ENCODE measurements at regions not wholly inside any gene's neighbourhood (a gene's known extent, or its start where the extent isn't known, plus 50 kb on each side); places are given as distances from the start of the nearest gene placed in this dataset.

DNA sequence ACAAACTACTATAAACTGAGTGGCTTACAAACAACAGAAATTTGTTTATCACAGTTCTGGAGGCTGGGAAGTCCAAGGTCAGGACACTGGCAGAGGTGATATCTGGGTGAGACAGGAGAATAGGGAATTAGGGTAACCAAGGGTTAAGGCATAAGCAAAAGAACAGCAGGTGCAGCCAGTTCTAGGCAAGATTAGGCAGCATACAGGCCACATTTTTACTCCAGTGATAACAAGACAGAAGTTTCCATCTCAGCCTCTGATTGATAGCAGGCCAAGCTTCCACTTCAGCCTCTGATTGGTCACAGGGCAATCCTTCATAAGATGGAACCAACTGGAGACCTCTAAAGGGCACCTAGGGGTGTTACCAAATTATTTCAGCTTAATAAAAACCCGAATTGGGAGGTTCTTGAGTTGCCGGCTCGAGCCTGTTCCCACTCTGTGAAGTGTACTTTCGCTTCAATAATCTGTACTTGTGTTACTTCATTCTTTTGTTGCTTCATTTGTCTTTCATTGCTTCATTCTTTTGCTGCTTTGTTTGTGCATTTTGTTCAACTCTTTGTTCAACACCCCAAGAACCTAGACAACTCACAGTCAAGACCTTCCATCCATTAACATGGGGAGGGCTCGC, 185.6 kb downstream of the TOMM20 start:
- Mint-ChIP-seq H3K36me3 (no peaks in the 10 kb centered on the region), H3K27me3 (ENCODE audit: low read depth) (no peaks in the 10 kb centered on the region), H3K27ac (no peak overlapping the region), H3K4me1 (no peaks in the 10 kb centered on the region), H3K9me3 (peaks cover 11% of the 10 kb centered on the region), H3K4me3 (no peak overlapping the region)
- DNase-seq (ENCODE audit: low spot score in 2 of 2, unreplicated experiment in 2 of 2), result no peak
- TF ChIP-seq, protein P1, sequence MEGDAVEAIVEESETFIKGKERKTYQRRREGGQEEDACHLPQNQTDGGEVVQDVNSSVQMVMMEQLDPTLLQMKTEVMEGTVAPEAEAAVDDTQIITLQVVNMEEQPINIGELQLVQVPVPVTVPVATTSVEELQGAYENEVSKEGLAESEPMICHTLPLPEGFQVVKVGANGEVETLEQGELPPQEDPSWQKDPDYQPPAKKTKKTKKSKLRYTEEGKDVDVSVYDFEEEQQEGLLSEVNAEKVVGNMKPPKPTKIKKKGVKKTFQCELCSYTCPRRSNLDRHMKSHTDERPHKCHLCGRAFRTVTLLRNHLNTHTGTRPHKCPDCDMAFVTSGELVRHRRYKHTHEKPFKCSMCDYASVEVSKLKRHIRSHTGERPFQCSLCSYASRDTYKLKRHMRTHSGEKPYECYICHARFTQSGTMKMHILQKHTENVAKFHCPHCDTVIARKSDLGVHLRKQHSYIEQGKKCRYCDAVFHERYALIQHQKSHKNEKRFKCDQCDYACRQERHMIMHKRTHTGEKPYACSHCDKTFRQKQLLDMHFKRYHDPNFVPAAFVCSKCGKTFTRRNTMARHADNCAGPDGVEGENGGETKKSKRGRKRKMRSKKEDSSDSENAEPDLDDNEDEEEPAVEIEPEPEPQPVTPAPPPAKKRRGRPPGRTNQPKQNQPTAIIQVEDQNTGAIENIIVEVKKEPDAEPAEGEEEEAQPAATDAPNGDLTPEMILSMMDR (IDR thresholded peaks at IDR 0.05; ENCODE audit: unreplicated experiment), result no peak

GRCh38 chr1:234942012-234942332, 186.7 kb downstream of the TOMM20 start:
- Mint-ChIP-seq H3K4me1 (no peaks in the 10 kb centered on the region), H3K9me3 (peaks cover 7% of the 10 kb centered on the region), H3K36me3 (no peaks in the 10 kb centered on the region), H3K27ac (no peak overlapping the region), H3K4me3 (no peak overlapping the region), H3K27me3 (ENCODE audit: low read depth) (no peaks in the 10 kb centered on the region)
- TF ChIP-seq, protein P1 (IDR thresholded peaks at IDR 0.05; ENCODE audit: unreplicated experiment), result no peak
- no peak for DNase-seq (ENCODE audit: low spot score in 2 of 2, unreplicated experiment in 2 of 2)

DNA sequence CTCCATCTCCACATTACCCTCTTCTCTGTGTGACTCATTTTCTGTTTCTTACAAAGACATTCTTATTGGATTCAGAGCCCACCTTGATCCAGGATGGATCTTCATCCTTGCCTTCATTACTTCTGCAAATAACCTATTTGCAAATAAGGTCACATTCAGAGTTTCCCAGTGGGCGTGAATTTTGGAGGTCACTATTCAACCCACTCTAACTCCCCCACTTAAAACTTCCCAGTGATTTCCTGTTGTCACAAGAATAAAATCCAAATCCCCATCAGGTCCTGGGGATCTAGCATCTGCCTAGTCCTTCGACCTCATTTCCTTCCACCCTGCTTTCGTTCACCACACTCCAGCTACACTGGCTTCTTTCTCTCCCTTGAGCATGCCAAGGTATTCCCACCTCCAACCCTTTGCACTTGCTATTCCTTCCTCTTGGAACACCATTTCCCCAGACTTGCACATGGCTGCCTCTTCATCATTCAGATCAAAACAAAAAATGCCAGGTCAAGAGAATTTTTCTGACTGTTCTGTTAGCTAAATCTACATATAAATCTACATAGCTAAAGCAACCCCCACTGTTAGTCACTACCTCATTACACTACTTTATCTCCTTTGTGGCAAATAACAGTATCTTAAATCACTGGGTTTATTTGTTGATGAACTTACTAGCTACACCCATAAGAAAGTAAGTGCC, 187.2 kb downstream of the TOMM20 start:
- no peak overlapping the region for H3K27ac Mint-ChIP-seq
- H3K4me3 Mint-ChIP-seq, result no peak overlapping the region
- TF ChIP-seq, protein P1 (IDR thresholded peaks at IDR 0.05; ENCODE audit: unreplicated experiment), result no peak
- DNase-seq (ENCODE audit: low spot score in 2 of 2, unreplicated experiment in 2 of 2), result no peak
- no peaks in the 10 kb centered on the region for H3K4me1 Mint-ChIP-seq
- no peaks in the 10 kb centered on the region for H3K36me3 Mint-ChIP-seq
- peaks cover 7% of the 10 kb centered on the region for H3K9me3 Mint-ChIP-seq
- no peaks in the 10 kb centered on the region for H3K27me3 Mint-ChIP-seq (ENCODE audit: low read depth)

- H3K27me3 Mint-ChIP-seq (ENCODE audit: low read depth), result no peaks in the 10 kb centered on the region
- no peak for DNase-seq (ENCODE audit: low spot score in 2 of 2, unreplicated experiment in 2 of 2)
- TF ChIP-seq, protein P1 (IDR thresholded peaks at IDR 0.05; ENCODE audit: unreplicated experiment), result no peak
- no peak overlapping the region for H3K27ac Mint-ChIP-seq
- peaks cover 7% of the 10 kb centered on the region for H3K9me3 Mint-ChIP-seq
- H3K4me1 Mint-ChIP-seq, result no peaks in the 10 kb centered on the region
- H3K36me3 Mint-ChIP-seq, result no peaks in the 10 kb centered on the region
- H3K4me3 Mint-ChIP-seq, result no peak overlapping the region
Measured at GRCh38 chr1:234940841-234941240, 187.8 kb downstream of the TOMM20 start.

DNA sequence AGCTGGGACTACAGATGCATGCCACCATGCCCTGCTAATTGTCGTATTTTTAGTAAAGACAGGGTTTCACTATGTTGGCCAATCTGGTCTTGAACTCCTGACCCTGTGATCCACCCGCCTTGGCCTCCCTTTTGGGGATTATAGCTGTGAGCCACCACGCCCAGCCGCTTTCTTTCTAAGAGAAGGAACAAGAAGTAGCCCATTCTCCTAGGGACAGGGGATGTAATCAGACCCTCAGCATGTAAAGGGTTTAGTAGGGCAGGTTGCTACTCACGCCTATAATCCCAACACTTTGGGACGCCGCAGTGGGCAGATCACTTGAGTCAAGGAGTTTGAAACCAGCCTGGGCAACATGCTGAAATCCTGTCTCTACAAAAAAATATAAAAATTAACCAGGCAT, 189.7 kb downstream of the TOMM20 start:
- H3K27ac Mint-ChIP-seq, result no peak overlapping the region
- no peaks in the 10 kb centered on the region for H3K9me3 Mint-ChIP-seq
- H3K27me3 Mint-ChIP-seq (ENCODE audit: low read depth), result no peaks in the 10 kb centered on the region
- H3K4me1 Mint-ChIP-seq, result no peaks in the 10 kb centered on the region
- no peak for DNase-seq (ENCODE audit: low spot score in 2 of 2, unreplicated experiment in 2 of 2)
- no peak overlapping the region for H3K4me3 Mint-ChIP-seq
- TF ChIP-seq, protein P1 (IDR thresholded peaks at IDR 0.05; ENCODE audit: unreplicated experiment), result no peak
- H3K36me3 Mint-ChIP-seq, result no peaks in the 10 kb centered on the region
